GM19035 (cell line): ENCODE measurements at regions not wholly inside any gene's neighbourhood (a gene's known extent, or its start where the extent isn't known, plus 50 kb on each side); places are given as distances from the start of the nearest gene placed in this dataset.
A peak's percentile ranks its signal among the peaks of the same experiment; 100 is the strongest.
"Not testable (repeated sequence)": the region's sequence is repeated elsewhere in the genome, so short reads cannot be mapped to it uniquely, and the experiment has no call there.

ENCODE experiments used
- ATAC-seq: cut with Tn5 transposase; IDR thresholded peaks from one replicate; pipeline ENCODE4 v1.9.1; 2021; ENCODE audit not compliant: unreplicated experiment

DNA sequence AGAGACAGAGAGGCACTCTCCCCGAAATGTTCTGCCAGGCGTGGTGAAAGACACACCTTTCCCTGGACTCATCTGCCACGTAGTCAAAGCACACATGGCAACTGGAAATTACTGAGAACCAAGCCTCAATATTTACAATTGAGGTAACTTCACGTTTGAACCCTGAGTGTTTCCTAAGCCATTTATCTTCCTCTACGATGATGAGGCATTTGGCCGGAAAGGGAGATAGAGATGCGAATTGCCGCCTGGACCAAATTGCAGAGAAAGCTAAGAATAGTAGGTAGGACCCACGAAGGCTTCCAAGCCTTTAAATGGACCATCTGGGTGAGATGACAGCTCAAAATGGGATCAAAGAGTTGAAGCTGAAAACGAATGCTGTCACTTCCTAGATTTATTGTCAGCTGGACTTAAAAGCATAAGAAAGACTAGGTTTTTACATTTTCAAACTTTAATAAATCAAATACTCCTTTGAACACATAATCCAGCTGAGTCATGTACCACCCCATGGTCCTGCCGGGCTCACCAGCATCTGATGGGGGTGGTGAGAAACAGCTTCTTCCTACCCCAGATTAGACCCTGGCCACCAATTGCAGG lies 135.6 kb upstream of the LYZL2 start:
- ATAC-seq = no peak

DNA sequence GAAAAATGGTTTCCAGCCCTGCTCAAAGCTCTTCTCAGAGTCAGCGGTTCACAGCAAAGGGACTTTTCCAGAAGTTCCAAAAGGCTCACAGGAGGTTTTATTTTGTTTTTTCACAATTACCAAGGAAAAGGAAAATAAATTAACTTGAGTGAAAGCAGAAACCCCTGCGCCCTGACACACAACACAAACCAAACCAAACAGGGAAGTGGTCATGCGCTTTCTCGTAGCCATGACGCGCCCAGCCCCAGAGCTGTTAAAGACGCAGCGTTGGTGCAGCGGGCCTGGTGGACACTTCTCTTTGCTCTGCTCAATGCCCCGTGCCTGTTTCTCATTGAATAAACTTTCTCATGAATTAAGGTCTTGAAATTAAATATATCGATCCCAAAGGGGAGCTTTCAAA lies 134.4 kb upstream of the LYZL2 start:
- no peak for ATAC-seq

DNA sequence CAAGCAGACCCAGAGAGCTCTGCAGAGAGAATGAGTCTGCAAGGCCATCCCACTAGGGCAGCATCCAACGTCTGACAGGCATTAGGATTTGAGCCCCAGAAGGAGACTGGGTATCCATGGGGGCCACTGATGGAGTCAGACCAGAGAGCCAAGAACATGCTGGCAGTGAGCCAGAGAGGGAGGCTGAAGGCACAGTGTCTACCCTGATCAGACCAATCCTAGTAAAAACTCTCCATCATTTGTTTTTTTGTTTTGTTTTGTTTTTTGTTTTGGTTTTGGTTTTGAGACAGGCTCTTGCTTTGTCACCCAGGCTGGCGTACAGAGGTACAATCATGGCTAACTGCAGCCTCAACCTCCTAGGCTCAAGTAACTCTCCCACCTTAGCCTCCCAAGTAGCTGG lies 133.1 kb upstream of the LYZL2 start:
- ATAC-seq = no peak

DNA sequence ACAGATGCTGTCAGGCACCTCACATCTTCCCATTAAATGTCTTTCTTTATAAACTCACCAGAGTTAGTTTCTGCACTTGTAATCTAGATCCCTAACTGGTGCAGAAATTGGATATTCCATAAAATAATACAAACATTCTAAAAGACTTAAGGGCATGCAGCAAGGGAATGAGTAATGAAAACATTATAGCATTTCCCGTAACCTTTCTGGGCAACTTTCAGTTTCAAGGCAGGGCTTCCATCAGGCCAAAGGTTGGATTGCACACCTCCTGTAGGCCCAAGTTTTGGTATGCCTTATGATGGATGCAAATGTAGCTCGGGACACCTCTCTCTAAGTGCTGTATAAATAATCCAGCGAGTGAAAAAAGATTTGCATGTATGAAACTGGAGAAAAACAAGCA lies 129.9 kb upstream of the LYZL2 start:
- no peak for ATAC-seq

DNA sequence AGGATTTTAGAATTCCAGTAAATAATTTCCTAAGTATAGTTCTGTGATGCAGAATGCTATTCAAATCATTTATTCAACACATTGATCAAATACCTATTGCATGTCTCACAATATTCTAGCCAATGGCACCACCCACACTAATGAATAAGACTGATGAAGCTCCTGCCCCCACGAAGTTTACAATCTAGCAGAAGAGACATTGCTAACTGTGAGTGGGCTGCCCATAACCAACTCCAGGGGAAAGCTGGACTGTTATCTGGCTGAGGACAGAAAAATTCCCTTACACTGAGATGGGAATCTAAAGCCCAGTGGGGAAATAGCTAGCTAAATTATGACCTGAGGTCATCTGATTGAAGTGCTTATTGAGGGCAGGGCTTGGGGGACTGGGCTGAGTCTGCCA lies 128.8 kb upstream of the LYZL2 start:
- ATAC-seq = no peak

DNA sequence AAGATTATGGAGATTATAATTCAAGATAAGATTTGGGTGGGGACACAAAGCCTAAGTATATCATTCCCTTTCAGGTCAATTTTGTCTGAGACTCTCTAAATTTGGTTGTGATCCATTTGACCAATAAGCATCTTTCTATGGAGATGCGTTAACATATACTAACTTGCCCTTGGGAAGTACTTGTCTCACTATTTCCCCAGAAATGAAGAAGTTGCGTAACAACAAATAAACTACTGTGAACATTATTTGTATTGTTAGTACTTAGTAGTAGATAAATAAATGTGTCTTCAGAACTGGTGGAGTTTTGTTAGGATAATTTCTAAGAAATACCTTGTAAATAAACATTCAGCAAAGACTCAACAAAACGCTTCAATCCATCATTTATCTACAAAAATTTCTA lies 127.3 kb upstream of the LYZL2 start:
- ATAC-seq = no peak

DNA sequence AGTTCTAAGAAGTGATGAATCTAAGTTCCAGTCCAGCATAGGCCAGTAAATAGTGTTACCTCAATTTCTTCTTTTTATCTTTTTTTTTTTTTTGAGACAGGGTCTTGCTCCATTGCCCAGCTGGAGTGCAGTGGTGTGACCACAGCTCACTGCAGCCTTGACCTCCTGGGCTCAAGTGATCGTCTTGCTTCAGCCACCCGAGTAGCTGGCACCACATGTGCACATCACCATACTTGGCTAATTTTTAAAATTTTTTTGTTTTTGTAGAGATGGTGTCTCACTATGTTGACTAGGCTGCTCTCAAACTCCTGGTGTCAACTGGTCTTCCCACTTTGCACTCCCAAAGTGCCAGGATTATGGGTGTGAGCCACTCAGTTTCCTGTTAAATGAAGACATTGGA lies 126.6 kb upstream of the LYZL2 start:
- ATAC-seq = no peak

DNA sequence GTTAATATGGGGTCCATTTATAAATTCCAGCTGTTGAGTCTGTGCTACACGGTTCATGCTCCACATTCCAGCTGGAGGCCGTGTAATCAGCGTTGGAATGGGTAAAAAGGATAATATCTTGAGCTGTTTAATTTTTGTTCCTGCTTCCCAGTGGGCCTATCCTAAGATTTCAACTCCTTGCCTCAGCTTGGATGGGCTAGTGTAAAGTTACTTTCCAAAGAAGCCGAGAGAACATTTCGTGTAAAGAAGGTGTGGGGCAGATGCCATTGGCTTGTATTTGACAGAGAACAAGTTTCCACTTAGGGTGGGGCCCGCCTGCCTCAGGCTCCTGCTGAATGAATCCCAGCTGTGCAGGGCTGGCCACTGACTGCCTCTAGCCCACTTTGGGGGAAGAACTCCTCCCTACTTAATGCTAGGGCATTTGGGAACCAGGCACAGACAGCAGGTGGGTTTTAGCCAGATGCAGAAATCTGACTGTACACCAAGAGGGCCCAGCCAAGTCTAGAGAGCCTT lies 125.9 kb upstream of the LYZL2 start:
- ATAC-seq = no peak

DNA sequence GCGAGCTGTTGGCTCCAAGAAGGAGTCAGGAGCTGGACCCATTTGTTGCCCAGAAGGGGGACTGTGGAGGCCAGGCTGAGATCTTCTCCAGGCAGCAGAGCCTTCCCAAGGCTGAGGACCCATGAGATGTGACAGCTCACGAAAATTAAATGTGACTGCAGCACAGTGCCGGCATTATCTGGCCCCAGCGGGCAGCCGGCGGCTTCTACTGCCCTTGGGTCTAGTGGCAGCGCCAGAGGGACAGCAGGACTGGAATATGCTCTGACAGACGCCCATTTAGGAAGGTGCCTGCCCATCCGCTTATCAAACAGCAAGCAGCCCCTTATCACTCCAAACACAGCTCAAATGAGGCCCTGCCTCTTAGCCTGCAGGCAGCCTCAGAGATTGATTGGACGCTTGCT lies 122.9 kb upstream of the LYZL2 start:
- ATAC-seq = no peak

DNA sequence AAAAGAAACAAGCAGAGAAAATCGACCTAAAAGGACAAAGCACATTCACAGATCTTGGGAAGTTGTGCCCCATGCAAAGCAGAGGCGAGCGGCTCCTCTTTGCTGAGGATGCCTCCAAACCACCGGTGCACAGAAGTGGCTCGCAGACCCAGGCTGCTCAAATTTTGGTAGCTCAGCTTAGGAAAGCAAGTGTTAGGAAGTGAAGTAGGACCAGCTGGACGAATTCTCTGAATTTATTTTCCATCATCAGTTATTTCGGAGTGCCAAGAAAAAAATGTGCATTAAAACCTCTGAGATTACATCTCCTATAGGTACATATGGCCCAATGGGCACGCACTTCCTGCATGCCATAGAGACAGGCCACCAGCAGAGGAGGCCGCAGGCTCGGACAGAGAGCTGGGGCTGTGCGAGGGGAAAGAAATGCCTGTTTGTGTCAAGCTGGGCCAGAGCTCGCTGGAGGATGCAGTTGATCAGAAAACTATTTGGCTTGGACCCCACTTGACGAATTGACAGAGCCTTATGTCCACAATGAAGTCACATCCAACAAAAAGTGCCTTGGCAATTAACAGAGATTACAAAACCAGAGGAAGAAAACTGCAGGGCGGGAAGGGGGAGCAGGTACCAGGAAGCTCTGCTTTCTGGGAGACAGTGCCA lies 122.3 kb upstream of the LYZL2 start:
- peak; percentile 49 for ATAC-seq

DNA sequence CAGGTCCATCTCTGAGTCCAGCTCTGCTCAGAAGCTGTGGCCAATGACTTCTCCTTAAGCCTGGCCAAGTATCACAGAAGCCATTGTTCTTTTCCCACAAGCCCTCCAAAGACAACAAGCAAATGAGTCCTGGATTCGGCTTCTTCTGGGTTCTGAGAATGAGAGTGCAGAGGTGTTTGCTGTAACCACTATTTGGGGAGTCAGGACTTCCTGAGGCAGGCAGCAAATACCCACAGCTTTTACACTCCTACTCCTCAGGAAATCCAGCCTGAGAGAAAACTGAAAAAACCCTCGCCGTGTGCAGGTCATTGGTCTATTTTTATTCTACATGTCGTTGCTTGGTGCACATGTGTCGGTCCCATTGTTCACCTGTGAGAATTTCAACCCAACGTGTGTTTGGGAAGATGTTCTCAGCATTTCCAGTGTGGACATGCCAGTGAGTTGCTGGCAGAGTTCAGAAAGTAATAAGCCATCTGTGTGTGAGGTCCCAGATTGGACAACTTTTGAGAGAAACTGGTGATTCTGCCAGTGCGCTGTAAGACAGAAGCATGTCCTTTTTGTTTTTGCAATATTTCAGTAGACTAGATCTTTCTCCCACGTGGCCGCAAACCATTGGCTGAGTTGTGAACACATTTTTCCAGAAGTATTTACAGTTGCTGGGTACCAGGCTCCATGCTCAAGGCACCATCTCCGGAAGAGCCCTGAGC lies 121.6 kb upstream of the LYZL2 start:
- ATAC-seq = no peak

DNA sequence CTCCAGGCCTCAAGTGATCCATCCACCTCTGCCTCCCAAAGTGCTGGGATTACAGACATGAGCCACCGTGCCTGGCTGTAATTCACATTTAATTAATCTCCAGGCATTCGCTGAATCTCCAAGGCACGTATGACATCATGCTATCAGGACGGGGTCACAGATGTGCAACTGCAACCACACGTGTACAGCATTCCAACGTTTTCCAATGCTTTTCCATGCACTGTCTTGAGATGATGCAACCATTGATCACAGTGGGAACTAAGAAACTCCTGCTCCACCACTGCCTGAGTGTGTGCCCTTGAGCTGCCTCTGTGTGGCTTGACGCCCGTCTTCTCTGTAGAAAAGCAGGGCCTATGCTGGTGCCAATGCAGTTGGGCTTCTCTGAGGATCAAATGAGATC lies 119.8 kb upstream of the LYZL2 start:
- ATAC-seq = no peak

DNA sequence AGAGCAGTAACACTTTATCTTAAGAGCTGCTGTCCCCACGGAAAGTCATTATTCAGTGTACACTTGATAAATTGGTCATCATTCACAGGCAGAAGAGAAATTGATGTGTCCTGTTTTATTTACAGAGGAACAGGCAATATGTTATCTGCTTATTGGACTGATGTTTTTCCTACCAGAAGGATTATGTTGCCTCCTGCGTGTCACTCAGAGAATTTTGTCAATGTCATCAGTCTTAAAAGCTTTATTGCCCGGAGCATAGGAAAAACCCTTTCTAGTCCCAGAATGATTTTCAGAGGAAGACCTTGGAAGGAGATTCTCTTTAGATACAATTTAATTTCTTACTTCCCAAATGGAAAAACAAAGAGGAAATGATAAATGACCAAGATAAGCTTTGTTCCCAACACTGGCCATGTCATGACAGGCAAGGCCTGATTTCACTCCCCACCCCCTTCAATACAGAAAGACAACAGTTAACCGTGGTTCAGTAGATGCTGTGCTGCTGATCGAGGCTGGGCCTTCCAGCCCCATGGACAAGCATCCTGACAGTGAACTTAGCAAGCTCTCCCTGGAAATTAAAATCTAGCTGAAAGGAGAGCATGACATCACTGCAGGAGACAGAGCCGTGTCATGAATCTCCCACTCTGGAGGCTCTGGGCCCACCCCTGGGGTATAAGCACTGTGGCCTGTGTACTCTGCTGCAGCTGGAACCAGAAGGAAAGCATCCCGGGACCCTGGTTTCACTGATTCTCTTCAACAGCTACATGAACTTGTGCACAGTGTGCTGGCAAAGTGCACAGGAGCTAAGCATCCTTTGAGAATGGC lies 118.8 kb upstream of the LYZL2 start:
- ATAC-seq = no peak

DNA sequence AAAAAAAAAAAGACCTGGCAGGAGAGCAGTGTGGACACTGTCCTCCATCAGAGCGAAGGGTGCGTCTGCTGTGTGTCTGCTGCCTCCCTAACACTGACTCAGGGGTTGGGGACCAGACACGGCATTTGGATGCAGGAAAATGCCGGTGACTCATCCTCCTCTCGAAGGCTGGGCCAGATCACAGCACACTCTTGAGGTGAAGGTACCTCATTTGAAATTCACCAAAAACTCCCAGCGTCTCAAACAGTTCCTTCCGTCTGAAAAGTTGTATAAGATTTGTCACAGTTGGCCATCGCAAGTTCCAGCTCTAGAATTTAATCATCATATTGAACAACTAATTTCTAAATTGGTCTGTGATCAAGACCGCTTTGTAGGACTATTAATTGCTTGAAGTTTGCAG lies 118.1 kb upstream of the LYZL2 start:
- ATAC-seq = no peak

DNA sequence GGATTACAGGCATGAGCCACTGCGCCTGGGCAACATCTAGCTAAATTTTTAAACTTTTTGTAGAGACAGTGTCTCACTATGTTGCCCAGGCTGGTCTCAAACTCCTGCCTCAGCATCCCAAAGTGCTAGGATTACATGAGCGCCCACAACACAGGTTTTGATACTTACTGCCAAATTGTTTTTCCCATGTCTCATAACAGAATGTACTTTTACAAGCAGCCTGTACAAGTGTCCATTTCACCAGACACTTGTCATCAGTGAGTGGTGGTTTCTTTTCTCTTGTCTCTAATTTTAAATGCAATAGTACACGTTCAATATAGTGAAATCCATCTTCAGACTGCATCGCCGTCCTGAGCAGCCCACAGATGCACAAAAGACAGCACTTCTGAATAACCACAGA lies 116.4 kb upstream of the LYZL2 start:
- ATAC-seq = no peak

DNA sequence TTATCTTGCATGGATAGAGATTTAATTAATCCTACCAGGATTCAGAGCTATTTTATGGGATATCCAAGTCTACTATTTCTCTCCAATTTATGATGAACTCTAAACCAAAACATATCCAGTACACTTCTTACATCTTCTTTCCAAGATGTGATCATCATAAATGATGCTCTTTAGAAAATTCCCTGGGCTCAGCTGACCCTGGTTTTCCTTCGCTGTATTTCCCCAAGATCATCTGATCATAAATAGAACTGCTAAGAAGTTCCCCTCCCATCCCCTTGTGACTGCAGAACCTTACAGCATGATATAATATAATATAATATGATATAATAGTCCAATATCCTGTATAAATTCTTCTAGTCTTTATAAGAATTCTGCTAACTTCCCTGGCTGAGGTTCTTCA lies 114.6 kb upstream of the LYZL2 start:
- no peak for ATAC-seq

DNA sequence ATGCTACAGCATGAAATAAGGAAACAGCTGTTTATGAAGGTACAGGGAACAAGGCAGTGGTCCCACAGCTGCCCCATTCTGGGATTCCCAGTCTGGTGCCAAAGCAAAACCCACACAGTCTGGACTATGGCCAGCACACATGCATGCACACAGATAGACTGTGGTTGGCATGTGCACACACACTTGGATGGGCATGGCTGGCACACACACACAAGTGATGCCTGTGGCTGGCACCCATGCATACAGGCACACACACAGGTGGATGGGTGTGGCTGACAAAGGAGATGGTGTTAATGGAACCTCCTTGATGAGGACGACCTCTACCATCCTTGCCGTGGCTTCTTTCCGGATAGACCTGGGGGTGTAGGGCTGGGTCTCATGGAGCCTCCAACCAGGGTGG lies 114.0 kb upstream of the LYZL2 start:
- no peak for ATAC-seq

DNA sequence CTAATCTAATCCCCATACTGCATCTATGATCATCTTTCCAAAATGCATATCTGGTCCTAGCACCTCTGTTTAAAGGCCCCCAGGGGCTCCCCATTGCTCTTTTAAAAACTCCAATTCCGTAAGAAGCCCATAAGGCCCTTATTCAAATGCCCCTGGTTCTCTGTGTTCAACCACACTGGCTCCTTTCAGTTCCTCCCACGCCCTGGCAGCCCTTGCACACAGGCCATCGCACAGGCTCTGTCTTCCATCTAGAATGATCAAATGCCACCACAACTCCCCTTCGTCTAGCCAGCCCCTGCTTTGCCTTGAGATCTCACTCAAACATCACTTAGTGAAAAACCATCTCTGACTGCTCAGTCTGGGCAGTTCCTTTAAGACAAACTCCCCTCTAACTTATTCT lies 112.9 kb upstream of the LYZL2 start:
- ATAC-seq = peak; percentile 82

DNA sequence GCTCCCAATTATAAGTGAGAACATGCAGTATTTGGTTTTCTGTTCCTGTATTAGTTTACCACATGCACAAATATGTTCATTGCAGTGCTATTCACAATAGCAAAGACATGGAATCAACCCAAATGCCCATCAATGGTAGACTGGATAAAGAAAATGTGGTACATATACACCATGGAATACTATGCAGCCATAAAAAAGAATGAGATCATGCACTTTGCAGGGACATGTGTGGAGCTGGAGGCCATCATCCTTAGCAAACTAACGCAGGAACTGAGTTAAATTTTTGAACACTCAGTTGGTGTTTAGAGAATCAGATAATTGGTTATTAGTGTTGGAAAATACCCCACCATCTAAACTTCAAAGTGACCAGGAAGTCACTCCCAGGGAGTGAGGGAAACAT lies 111.2 kb upstream of the LYZL2 start:
- not testable (repeated sequence) for ATAC-seq

DNA sequence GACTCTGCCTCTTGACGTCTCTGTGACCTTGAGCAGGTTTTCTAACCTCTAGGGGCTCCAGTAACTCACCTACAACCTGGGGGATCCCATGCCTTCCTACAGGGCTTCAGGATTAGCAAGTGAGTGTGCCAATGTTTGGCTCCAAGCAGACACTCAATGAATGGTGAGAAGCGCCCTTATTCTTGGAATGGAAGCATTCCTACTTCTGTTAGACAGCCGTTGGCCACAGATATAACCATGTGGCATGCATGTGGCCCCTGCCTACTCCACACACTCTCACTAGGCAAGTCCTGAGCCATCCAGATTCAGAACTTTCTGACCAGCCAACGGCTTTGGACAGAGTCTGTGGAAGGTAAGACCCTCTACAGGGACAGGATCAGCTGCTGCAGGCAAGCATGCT lies 108.9 kb upstream of the LYZL2 start:
- no peak for ATAC-seq

DNA sequence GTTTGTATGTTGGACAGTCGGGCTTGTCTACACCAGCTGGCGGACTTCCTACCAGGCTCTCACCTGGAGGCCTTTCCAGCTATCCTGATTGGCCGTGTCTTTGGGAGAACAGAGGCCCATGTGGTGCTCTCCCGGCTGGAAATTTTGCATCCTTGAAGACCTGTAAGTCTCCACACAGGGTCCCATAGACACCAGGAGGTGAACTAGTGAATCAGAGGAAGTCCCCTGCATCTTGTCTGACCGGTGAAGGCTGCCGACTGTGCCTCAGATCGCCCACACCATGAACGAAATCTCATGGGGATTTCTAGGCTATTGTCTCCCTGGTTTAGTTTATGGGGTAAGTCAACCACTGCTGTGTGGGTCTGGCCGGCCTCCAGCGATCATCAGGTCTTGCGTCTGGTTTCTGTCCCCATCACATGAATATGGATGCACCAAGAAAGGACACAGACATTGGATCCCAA lies 108.4 kb upstream of the LYZL2 start:
- ATAC-seq = no peak
